NCI-H510A treated with DMSO at 0.1 percent for 48 hours (cell line): ENCODE measurements at regions not wholly inside any gene's neighbourhood (a gene's known extent, or its start where the extent isn't known, plus 50 kb on each side); places are given as distances from the start of the nearest gene placed in this dataset.
"Not testable (repeated sequence)": the region's sequence is repeated elsewhere in the genome, so short reads cannot be mapped to it uniquely, and the experiment has no call there.

Experiments
- DNase-seq: peaks from one replicate; lab custom pipeline; 2025; lab: John Stamatoyannopoulos, UW

GRCh38 chr2:113838744-113839444, 51.0 kb upstream of the ACTR3 start:
- no peak for DNase-seq

- DNase-seq: no peak
Observed at GRCh38 chr2:113838277-113838676, 51.6 kb upstream of the ACTR3 start.

- no peak for DNase-seq
Observed at GRCh38 chr2:113834051-113834730, 55.7 kb upstream of the ACTR3 start.

GRCh38 chr2:113832795-113833290, 57.0 kb upstream of the ACTR3 start:
- no peak for DNase-seq

GRCh38 chr2:113831161-113831560, 58.7 kb upstream of the ACTR3 start:
- DNase-seq: no peak

- DNase-seq: no peak
Observed at GRCh38 chr2:113829761-113830160, 60.1 kb upstream of the ACTR3 start.

GRCh38 chr2:113829270-113829669, 60.6 kb upstream of the ACTR3 start:
- no peak for DNase-seq

- DNase-seq: no peak
Observed at GRCh38 chr2:113828049-113828742, 61.7 kb upstream of the ACTR3 start.

GRCh38 chr2:113827426-113827825, 62.5 kb upstream of the ACTR3 start:
- no peak for DNase-seq

- DNase-seq: no peak
Observed at GRCh38 chr2:113826346-113827285, 63.3 kb upstream of the ACTR3 start.

- no peak for DNase-seq
Observed at GRCh38 chr2:113823716-113824595, 65.9 kb upstream of the ACTR3 start.

GRCh38 chr2:113822087-113822815, 65.8 kb upstream of the SLC35F5 start:
- DNase-seq: no peak

GRCh38 chr2:113818382-113818951, 62.0 kb upstream of the SLC35F5 start:
- peak; percentile 37 for DNase-seq

- DNase-seq: not testable (repeated sequence)
Observed at GRCh38 chr2:113813396-113813795, 57.0 kb upstream of the SLC35F5 start.

- no peak for DNase-seq
Observed at GRCh38 chr2:113812204-113812603, 55.8 kb upstream of the SLC35F5 start.

- DNase-seq: no peak
Observed at GRCh38 chr2:113809076-113809736, 52.8 kb upstream of the SLC35F5 start.

- no peak for DNase-seq
Observed at GRCh38 chr2:113807721-113808120, 51.3 kb upstream of the SLC35F5 start.

GRCh38 chr2:113806217-113806913, 49.9 kb upstream of the SLC35F5 start:
- DNase-seq: no peak
